GM18951 (cell line): ENCODE measurements at regions not wholly inside any gene's neighbourhood (a gene's known extent, or its start where the extent isn't known, plus 50 kb on each side); places are given as distances from the start of the nearest gene placed in this dataset.
"Not testable (repeated sequence)": the region's sequence is repeated elsewhere in the genome, so short reads cannot be mapped to it uniquely, and the experiment has no call there.

Experiments
- in situ Hi-C: fragments of 300-500 bp; cut with MboI; formaldehyde crosslinking; loops from one replicate; pipeline ENCODE4 v1.12.0; 2022; ENCODE audit warnings: low sequenced_read_pairs, mixed read lengths, inconsistent platforms; ENCODE audit not compliant: unreplicated experiment

DNA sequence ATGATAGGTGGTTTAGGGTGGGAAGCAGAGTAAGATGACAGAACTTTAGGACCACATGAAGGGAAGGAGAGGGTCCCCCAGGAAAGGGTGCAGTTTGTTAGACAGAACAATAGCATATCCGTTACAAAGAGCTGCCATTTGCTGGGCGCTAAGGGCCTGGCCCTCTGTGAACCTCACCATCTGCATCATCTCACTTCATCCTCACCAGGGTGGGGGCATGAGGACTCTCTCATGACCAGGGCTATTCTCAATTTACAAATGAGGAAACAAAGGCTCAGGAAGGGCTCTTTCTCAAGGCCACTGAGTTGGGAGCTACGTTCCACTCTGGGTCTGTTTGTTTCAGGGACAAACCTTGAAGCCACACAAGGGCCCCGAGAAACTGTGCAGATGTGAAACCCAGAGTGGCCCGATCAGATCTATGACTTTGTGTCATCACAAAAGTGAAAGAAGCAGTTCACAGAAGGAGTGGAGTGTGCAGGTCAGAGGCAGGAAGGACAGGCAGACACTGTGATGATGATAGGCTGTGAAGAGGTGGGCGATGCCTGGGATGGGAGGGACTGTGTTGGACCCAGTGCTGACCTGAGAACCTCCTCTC is 304.8 kb upstream of the PLGLB2 start:
- in situ Hi-C loops, result not testable (repeated sequence)

DNA sequence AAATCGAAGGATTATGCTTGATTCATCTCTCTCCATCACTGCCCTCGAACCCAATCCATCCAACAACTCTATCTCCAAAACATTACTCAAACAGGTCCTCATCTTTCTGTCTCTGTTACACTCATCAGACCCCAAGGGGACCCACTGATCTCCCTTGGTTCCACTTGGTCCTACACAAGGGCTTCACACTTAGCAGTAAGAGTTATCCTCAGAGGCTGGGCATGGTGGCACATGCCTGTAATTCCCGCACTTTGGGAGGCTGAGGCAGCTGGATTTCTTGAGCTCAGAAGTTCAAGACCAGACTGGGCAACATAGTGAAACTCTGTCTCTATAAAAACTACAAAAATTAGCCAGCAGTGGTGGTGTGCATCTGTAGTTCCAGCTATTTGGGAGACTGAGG is 302.9 kb upstream of the PLGLB2 start:
- in situ Hi-C loops, result not testable (repeated sequence)

DNA sequence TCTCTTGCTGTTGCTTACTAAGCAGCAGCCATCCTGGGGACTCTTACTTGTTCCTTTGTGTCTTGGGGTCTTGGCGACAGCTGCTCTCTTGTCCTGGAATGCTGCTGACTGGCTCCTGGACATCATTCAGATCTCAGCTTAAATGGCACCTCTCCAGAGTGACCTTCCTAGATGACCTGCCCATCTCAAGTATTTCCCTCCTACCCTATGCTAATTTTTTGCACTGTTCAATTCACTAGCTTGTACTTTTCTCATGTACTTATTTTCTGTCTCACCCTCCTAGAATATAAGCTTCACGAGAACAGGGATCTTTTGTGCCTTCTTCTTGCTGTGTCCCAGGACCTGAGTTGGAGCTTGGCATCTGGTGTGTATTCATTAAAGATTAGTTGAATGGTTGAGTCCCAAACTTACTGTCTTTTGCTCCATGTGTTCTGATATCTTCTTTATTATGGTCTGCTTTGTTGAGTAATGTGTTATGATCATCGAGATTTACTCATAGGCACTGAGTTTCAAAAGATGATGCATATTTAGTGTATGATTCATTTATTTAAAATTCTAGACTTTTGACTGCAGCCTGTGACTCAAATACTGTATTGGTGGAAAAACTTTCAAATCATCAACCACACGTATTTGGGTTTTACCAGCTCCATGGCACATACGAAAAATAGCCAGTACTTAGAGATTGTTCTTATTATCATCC is 302.1 kb upstream of the PLGLB2 start:
- in situ Hi-C loops, result not testable (repeated sequence)

DNA sequence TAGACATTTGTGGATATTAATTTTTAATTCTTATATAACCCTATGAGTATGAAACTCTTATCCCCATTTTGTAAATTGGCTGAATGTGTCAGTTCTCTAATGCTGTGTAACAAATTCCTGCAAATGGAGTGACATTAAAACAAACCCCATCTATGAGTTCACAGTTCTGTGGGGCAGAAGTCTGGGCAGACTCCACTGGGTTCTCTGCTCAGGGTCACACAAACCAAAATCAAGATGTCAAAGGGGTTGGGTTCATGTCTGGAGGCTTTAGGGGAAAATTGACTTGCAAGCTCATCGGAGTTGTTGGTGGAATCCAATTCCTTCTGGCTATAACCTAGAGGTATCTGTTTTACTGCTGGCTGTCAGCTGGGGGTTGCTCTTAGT is 301.6 kb upstream of the PLGLB2 start:
- in situ Hi-C loops, result not testable (repeated sequence)

DNA sequence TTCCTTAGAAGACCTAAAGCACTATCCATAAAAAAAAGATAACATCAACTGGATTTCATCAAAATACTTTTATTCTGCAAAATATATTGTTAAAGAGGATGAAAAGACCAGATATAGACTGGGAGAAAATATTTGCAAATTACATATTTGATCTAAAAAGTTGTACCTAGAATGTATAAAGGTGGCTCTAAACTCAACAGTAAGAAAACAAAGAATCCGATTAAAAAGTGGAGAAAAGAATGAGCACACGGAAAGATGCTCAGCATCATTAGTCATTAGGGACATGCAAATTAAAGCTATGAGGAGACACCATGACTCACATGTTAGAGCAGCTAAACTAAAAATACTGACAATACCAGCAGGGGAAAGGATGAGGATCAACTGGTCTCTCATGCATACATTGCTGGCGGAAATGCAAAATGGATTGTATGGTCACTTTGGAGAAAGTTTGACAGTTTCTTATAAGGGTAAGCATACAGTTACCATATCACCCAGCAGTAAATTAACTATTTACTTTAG is 298.4 kb upstream of the PLGLB2 start:
- in situ Hi-C loops, result not testable (repeated sequence)

DNA sequence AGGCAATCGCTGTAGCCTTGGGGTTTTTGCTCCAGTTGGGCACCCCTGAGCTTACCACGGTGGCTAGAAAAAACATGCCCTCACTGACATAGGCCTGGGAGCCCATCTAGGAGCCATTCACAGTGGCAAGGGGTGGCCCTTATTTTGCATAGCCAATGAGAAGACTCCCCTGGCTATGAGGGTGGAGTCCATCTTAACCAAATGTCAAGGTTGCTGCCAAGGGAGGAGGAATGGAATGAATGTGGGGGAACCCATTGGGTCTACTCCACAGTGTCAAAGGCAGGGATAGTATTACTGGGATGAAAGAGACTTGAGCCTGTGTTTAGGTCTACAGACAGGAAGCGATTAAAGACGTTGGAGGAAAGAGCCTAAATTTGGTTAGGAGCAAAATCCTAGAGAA is 295.7 kb upstream of the PLGLB2 start:
- in situ Hi-C loops, result not testable (repeated sequence)

DNA sequence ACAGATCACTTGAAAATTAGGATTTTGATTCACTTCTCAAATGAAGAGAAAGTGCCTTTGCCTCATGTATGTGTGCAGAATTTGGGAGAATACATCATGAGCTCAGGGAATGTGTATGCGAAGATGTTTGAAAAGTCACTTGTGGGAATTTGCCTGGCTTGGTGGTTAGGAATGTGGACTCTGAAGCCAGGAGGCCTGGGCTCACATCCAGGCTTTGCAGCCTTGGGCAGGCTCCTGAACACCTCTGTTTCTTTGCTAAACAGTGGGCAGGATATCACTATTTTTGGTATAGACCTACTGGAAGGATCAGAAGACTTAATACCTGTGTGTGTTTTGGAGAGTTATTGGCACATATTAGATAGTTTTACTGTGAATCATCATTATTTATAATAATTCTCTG is 295.0 kb upstream of the PLGLB2 start:
- in situ Hi-C loops, result not testable (repeated sequence)

DNA sequence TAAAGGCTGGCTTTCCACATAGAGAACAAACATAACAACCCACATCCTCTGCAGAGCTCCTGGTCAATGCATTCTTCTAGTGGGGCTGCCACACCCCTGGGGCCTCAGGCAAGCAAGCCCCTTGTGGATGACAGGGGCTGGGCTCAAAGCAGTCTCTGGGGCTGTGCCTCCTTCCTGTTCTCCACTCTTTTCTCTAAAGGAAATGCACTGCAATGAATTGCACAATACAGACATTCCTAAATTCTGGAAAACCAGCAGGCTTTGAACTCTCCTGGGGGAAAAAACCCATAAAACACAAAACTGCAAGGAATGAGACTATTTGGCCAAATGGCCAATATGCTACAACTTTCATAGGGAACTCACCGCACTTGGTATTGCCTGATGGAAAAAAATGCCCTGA is 293.9 kb upstream of the PLGLB2 start:
- in situ Hi-C loops, result not testable (repeated sequence)

DNA sequence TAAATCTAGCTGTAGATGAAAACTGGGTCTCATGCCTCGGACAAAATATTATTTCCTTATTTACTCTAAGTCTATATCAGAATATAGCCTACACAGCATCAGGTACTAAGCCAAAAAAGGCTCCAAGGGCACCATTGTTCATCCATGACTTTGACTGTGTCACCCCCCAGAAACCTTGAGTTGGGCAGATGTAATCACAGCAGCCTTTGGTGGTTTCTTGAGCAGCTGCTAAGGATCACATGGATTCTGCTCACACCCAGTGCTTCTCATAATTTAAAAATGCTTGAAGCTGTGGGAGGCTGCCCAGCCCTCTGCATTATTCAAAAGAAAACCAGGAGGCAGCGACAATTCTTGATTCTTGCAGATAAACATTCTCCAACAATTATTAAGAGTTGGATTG is 293.5 kb upstream of the PLGLB2 start:
- in situ Hi-C loops, result not testable (repeated sequence)

DNA sequence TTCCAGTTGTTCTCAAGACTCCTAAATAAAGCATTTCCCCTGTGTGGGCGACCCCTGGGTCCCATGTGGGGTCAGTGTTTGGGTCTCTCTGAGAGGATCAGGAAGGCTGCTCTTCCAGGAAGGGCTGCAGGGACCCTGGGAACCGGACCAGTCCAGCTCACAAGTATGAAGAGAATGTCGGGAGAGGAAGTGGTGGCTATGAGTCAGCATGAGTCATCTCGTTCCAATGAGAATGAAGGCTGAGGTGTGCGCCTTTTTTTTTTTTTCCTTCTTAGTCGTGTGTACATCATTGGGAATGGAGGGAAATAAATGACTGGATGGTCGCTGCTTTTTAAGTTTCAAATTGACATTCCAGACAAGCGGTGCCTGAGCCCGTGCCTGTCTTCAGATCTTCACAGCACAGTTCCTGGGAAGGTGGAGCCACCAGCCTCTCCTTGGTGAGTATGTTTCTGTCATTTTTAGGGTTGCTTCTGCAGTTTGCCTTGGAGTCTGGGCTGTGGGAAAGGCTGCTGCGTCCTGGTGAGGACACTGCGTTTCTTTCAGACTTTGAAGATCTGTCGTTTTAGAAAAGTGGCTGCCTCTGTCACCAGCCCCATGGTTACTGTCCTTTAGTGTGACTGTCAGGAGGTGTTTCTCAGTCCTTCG is 292.6 kb upstream of the PLGLB2 start:
- in situ Hi-C loops, result not testable (repeated sequence)

DNA sequence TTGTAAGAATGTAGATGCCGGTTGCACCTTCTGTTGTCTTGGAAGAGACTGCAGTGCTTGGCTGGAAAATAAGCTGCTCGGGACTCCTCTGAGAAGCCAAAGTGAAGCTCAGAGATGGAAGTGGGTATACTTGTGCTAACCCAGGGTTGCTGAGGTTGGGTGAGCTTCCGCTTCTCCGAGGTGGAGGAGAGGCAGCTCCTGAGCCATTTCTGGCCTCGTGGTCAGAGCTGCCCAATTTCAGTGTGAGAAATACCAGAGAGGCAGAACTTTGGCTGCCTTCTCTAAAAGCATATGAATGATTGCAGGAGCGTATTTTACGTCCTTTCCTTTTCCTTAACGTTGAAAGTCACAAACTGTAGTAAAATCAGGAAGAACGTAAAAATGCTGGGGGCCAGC is 292.0 kb upstream of the PLGLB2 start:
- in situ Hi-C loops, result not testable (repeated sequence)

DNA sequence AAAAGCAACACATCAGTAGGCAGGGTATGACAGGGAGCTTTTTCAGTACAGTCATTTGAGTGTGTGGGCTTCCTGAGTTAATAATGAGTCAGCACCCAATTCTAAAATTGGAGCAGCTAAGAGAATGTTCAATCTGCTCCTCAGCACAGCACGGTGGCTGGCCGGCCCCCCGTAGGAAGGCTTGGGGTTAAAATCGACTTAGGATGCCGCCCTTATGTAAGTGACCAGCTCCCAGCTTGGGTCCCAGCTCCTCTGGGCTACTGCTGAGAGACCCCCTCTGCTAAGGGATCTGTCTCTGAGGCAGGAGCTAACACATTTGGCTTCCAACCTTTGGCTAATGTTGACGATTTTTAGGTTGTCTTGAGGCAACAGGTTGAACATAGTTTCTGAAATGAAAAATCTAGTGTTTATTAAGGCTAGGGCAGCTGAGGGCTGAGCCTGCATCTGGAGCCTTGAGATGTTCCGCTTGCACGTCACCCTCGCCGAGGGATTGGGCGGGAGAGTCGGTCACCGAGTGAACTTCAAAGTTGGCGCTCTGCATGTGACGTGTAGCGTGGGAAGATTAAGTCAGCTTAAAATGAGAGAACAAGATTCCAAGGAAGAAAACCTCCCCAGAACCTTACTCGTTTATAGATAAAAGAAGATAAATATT is 291.3 kb upstream of the PLGLB2 start:
- in situ Hi-C loops, result not testable (repeated sequence)

DNA sequence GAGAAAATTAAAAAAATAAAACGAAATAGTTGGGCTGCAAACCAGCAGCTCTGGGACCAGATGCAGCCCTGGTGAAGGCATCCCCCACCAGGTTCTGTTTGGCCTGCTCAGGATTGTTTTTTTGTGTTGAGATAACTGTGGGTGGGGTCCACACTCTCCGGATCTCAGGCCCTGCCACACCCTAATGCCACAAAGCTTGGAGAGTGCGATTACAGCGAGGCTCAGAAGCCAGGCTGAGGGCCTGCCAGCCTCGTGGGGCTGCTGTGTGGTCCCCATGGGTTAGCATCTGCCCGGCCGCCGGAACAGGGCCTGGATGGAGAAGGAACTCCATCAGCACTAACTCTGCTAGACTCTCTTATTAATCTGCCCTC is 290.8 kb upstream of the PLGLB2 start:
- in situ Hi-C loops, result not testable (repeated sequence)

DNA sequence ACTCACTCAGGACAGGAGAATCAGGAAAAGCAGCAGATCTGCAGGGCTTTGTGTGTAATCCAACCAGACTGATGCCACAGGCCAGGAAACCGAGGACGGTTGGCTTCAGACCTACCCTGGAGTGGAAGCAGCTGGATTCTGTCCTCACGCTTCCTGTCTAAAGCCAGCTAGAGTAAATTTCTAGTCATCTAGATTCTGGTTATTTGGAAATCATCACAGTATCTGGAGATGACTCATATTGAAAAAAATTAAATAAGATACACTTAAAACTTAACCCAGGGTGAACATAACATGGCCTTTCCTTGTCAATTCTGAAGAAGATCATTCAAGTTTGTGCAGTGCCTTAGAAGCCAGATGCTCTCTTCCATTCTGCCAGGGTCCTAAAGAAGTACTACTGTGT is 288.9 kb upstream of the PLGLB2 start:
- in situ Hi-C loops, result not testable (repeated sequence)

DNA sequence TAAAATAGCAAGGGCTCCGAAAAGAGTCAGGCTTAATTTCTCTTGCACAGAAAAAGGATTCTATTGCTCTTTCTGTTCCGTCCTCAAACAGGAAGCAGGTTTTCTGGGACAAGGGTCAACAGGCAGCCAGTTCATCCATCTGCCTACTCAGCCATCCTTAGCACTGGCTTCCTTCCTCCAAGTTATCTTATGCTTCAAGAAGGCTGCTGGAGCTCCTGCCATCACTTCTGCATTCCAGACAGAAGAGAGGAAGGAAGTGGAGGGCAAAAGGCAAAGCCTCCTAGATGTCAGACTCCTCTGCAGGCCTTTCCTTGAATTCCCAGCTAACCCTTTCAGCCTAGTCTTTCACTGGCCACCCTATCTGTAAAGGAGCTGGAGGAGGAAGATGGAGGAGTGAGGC is 287.8 kb upstream of the PLGLB2 start:
- in situ Hi-C loops, result not testable (repeated sequence)

DNA sequence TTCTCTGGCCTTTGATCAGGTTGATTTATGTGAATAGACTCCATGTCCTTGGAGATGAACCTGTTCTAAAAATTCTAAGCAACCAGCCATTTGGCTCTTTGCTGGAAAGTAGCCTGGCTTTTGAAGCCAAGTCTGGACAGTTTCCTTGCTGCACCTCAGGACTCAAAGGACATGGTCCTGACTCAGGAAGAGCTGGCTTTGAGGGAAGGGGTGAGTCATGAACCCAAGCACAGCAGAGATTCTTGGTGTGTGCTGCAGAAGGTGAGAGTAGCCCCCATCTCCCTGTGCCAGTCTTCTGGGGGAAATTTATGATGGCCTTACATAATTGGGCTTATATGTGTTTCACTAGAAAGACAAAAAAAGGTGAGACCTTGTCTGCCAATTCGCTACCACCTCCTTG is 287.2 kb upstream of the PLGLB2 start:
- in situ Hi-C loops, result not testable (repeated sequence)

DNA sequence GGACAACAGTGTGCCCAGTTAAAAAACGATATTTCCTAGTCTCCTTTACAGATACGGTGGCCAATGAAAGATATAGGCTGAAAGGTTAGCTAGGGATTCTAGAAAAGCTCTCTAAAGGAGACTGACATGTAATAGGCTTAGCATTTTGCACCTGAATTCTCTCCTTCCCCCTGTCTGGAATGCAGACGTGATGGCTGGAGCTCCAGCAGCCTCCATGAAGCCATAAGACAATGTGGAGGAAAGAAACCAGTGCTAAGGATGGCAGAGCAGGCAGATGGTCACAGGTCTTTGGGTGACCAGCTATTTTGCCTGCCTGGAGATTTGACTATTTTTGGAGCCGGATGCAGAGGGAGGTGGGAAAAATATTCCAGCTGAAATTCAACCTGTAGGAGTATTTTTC is 286.2 kb upstream of the PLGLB2 start:
- in situ Hi-C loops, result not testable (repeated sequence)

DNA sequence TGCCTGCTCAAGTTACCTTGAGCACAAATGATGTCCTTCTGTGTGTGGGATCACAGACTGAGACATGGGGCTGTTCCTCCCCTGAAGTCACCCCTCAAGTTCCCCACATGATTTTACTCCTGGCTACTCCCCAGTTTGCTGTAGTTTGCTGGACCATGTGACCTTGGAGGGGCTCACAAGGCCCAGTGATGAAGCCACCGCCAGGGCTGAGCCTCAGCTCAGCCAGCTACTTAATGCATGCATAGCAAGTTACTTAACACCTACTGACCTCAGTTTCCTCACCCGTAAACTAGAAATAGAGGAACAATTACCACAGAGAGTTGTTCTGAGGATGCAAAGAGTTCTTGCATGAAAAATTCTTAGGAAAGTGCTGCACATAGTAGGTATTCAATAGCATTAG is 283.7 kb upstream of the PLGLB2 start:
- in situ Hi-C loops, result not testable (repeated sequence)

DNA sequence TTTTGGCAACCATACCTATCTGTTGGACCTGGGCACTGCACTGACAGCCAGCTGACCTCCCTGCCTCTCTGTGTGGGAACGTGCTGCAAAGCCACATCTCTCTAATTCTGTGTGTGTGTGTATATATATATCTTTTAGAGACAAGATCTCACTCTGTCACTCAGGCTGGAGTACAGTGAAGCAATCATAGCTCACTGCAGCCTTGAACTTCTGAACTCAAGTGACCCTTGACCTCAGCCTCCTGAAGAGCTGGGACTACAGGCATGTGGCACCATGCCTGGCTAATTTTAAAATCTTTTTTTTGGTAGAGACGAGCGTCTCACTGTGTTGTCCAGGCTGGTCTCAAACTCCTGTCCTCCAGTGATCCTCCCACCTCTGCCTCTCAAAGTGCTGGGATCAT is 282.2 kb upstream of the PLGLB2 start:
- in situ Hi-C loops, result not testable (repeated sequence)

DNA sequence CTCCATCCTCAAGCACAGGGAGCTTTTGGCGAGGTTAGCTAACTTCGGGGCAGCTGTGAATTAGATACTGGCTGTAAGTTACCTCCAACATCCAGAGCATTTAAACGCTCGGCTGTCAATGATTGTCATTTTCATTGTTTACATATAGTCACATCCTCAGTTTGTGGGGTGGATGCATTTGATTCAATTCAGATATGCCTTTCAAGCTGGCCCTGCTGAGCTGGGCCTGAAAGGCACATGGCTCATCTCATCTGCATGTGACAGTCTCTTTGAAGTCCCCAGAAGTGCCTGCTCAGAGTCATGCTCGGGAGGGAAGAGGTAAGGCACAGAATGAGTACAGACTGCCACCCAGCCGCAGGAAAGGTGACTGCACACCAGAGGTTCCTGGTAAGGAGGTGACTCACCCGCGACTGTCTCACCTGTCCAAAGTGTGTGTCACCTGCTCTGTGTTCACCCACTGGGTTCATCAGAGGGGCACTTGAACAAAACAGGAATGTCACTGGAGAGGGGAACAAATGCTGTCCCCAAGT is 281.2 kb upstream of the PLGLB2 start:
- in situ Hi-C loops, result not testable (repeated sequence)
